Peyer's patch (tissue), 4 donors: ENCODE measurements at regions not wholly inside any gene's neighbourhood (a gene's known extent, or its start where the extent isn't known, plus 50 kb on each side); places are given as distances from the start of the nearest gene placed in this dataset.

ENCODE experiments used
- DNase-seq, 3 donors: peaks; one replicate each; pipeline ENCODE4 v3.0.0-alpha.2; 2017 to 2019
- H3K27ac ChIP-seq, 4 donors: fragments of 200-600 bp; sonication (generic); one replicate each; pipeline ENCODE4 v1.5.1; 2016 to 2019
- H3K27me3 ChIP-seq, 2 donors: fragments of 200-600 bp; sonication (generic); one replicate each; pipeline ENCODE4 v1.5.1; 2019
- H3K36me3 ChIP-seq, 3 donors: fragments of 200-600 bp; sonication (generic); one replicate each; pipeline ENCODE4 v1.5.1; 2016 to 2019
- H3K4me1 ChIP-seq, 4 donors: fragments of 200-600 bp; sonication (generic); one replicate each; pipeline ENCODE4 v1.5.1; 2016 to 2019
- H3K4me3 ChIP-seq, 4 donors: fragments of 200-600 bp; sonication (generic); 1 replicate in 3 of 4; 2 replicates in 1 of 4; pipeline ENCODE4 v1.5.1; 2016 to 2019; ENCODE audit warnings: mild to moderate bottlenecking in 1 of 4
- H3K9me3 ChIP-seq, 4 donors: fragments of 200-600 bp; sonication (generic); one replicate each; pipeline ENCODE4 v1.5.1; 2016 to 2019; ENCODE audit warnings: mild to moderate bottlenecking in 1 of 4
- CTCF ChIP-seq, 6 experiments: fragments of 450-650 bp in 4 of 6; fragments of 200-600 bp in 2 of 6; sonication (generic) in 1 of 6; IDR thresholded peaks; one replicate each; pipeline ENCODE4 v1.5.1; 2017 to 2019; ENCODE audit warnings: antibody characterized with exemption in 6 of 6, mild to moderate bottlenecking in 3 of 6, moderate library complexity in 1 of 6
- POLR2A ChIP-seq, 2 donors: fragments of 450-650 bp; IDR thresholded peaks; one replicate each; pipeline ENCODE4 v1.5.1; 2017; ENCODE audit warnings: antibody characterized with exemption in 2 of 2, mild to moderate bottlenecking in 2 of 2, moderate library complexity in 2 of 2

DNA sequence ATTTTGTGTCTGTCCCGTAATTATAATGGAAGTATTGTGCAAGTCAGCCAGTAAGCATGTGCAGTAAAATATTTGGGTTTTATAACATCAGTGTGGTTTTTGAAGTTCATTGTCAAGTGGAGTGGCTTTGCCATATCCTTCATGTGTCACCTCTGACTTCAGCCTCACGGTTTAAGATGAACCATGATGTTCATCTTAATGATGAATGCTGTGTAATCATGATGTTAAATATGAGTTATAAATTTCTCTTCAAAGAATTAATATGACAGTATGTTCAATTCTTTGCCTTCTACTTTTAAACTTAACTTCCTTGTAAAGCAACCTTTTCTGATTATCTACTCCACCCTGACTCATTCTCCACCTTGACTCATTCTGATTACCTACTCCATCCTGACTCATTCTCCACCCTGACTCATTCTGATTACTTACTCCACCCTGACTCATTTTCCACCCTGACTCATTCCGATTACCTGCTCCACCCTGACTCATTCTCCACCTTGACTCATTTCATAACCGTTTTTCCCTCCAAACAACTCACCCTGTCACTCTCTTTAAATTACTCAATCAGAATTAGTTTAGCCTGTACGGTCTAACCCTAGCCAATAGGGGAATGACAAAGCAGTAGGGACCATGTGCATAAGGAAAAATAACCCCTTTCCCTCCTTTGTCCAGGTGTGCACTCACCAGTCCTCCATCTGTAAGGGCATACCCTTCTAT is 50.3 kb upstream of the ANKRD10 start:
- peaks cover 0 to 15% (median 5%) of the 10 kb centered on the region in 4 donors for H3K9me3 ChIP-seq
- DNase-seq = no peak
- peak overlapping the region in 2 of 4 donors; percentile 29 to 70 for H3K27ac ChIP-seq
- H3K27me3 ChIP-seq = no peaks in the 10 kb centered on the region
- no peaks in the 10 kb centered on the region for H3K36me3 ChIP-seq
- TF ChIP-seq POLR2A (IDR thresholded peaks at IDR 0.05) (no peak), CTCF (IDR thresholded peaks at IDR 0.05) (peak in 1 of 6 experiments; percentile 16)
- H3K4me3 ChIP-seq = no peak overlapping the region
- no peaks in the 10 kb centered on the region for H3K4me1 ChIP-seq
